ENCODE measurements at regions not wholly inside any gene's neighbourhood (a gene's known extent, or its start where the extent isn't known, plus 50 kb on each side); places are given as distances from the start of the nearest gene placed in this dataset.

DNA sequence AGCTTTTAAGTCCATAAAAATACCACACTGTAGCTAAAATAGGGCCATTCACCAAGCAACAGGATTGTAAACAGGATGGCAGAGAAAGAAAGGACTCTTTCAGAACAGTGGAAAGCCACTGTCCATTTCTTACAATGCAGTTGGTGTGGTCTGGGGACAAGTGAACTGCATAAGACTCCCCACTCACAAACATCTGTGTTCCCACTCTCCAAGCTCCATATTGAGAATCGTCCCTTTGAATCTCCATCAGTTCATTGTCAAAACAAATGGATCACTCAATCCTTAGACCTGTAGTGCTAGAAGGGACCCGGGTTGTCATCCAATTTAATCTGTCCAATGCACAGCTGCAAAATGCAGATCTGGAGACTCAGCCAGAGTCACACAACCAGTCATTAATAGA is 347.4 kb upstream of the KLHL29 start:
- Histone ChIP-seq H3K4me3 (ENCODE audit: low read length) (no peak overlapping the region), H3F3A (ENCODE audit: control insufficient read depth, insufficient read depth) (no peaks in the 10 kb centered on the region), H3K9me3 (ENCODE audit: control insufficient read depth, insufficient read depth, low read length) (no peaks in the 10 kb centered on the region), H3K27ac (ENCODE audit: low read depth, low read length) (no peak overlapping the region), H3K9me2 (replicated peaks; ENCODE audit: control insufficient read depth, low read length) (no peaks in the 10 kb centered on the region), H3K4me1 (ENCODE audit: control insufficient read depth, low read length) (no peaks in the 10 kb centered on the region), H3K36me3 (ENCODE audit: control insufficient read depth, low read length) (no peaks in the 10 kb centered on the region), H4K20me1 (ENCODE audit: control insufficient read depth, insufficient read depth, low read depth, low read length) (no peaks in the 10 kb centered on the region), H3K27me3 (ENCODE audit: control insufficient read depth, low read length) (no peaks in the 10 kb centered on the region), H3K79me2 (ENCODE audit: control insufficient read depth, low read length) (no peaks in the 10 kb centered on the region), H3K4me2 (ENCODE audit: low read length) (no peak overlapping the region)
- TF ChIP-seq, protein P1, sequence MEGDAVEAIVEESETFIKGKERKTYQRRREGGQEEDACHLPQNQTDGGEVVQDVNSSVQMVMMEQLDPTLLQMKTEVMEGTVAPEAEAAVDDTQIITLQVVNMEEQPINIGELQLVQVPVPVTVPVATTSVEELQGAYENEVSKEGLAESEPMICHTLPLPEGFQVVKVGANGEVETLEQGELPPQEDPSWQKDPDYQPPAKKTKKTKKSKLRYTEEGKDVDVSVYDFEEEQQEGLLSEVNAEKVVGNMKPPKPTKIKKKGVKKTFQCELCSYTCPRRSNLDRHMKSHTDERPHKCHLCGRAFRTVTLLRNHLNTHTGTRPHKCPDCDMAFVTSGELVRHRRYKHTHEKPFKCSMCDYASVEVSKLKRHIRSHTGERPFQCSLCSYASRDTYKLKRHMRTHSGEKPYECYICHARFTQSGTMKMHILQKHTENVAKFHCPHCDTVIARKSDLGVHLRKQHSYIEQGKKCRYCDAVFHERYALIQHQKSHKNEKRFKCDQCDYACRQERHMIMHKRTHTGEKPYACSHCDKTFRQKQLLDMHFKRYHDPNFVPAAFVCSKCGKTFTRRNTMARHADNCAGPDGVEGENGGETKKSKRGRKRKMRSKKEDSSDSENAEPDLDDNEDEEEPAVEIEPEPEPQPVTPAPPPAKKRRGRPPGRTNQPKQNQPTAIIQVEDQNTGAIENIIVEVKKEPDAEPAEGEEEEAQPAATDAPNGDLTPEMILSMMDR (IDR thresholded peaks at IDR 0.05; ENCODE audit: low read depth, low read length, poor library complexity, severe bottlenecking): no peak
- TF ChIP-seq EZH2phosphoT487 (IDR thresholded peaks at IDR 0.05; ENCODE audit: borderline replicate concordance, low read length): no peak

DNA sequence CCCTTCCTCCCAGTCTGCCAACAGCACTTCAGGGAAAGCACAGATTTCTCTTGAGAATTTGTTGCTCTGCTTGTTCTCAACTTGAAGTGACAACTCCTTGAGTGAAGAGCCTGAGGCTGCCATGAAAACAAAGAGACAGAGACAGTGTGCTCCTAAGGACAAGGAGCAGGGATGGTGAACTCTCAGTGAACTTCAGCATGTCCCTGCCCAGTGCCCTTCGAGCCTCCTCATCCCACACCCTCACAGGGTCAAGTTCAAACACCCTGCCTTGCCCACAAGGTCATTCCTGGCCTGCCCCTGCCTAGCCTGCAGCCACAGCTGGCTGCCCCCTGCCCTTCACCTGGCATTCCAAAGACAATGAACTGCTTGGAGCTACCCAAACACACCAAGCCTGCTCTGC is 343.5 kb upstream of the KLHL29 start:
- no peaks in the 10 kb centered on the region for H3K4me1 ChIP-seq (ENCODE audit: control insufficient read depth, low read length)
- H3K9me3 ChIP-seq (ENCODE audit: control insufficient read depth, insufficient read depth, low read length): no peaks in the 10 kb centered on the region
- H3K27me3 ChIP-seq (ENCODE audit: control insufficient read depth, low read length): no peaks in the 10 kb centered on the region
- no peak for TF ChIP-seq EZH2phosphoT487 (IDR thresholded peaks at IDR 0.05; ENCODE audit: borderline replicate concordance, low read length)
- TF ChIP-seq, protein P1 (IDR thresholded peaks at IDR 0.05; ENCODE audit: low read depth, low read length, poor library complexity, severe bottlenecking): no peak
- H3K9me2 ChIP-seq (replicated peaks; ENCODE audit: control insufficient read depth, low read length): no peaks in the 10 kb centered on the region
- H3K4me3 ChIP-seq (ENCODE audit: low read length): no peak overlapping the region
- H3K4me2 ChIP-seq (ENCODE audit: low read length): no peak overlapping the region
- H3K79me2 ChIP-seq (ENCODE audit: control insufficient read depth, low read length): no peaks in the 10 kb centered on the region
- no peaks in the 10 kb centered on the region for H3K36me3 ChIP-seq (ENCODE audit: control insufficient read depth, low read length)
- H3K27ac ChIP-seq (ENCODE audit: low read depth, low read length): no peak overlapping the region
- H3F3A ChIP-seq (ENCODE audit: control insufficient read depth, insufficient read depth): no peaks in the 10 kb centered on the region
- no peaks in the 10 kb centered on the region for H4K20me1 ChIP-seq (ENCODE audit: control insufficient read depth, insufficient read depth, low read depth, low read length)

- no peaks in the 10 kb centered on the region for H3K9me3 ChIP-seq (ENCODE audit: control insufficient read depth, insufficient read depth, low read length)
- TF ChIP-seq, protein P1 (IDR thresholded peaks at IDR 0.05; ENCODE audit: low read depth, low read length, poor library complexity, severe bottlenecking): no peak
- no peak for TF ChIP-seq EZH2phosphoT487 (IDR thresholded peaks at IDR 0.05; ENCODE audit: borderline replicate concordance, low read length)
- no peaks in the 10 kb centered on the region for H3K79me2 ChIP-seq (ENCODE audit: control insufficient read depth, low read length)
- H3K27ac ChIP-seq (ENCODE audit: low read depth, low read length): no peak overlapping the region
- no peak overlapping the region for H3K4me2 ChIP-seq (ENCODE audit: low read length)
- no peak overlapping the region for H3K4me3 ChIP-seq (ENCODE audit: low read length)
- H3K4me1 ChIP-seq (ENCODE audit: control insufficient read depth, low read length): no peaks in the 10 kb centered on the region
- no peaks in the 10 kb centered on the region for H3F3A ChIP-seq (ENCODE audit: control insufficient read depth, insufficient read depth)
- H3K27me3 ChIP-seq (ENCODE audit: control insufficient read depth, low read length): no peaks in the 10 kb centered on the region
- H4K20me1 ChIP-seq (ENCODE audit: control insufficient read depth, insufficient read depth, low read depth, low read length): no peaks in the 10 kb centered on the region
- H3K36me3 ChIP-seq (ENCODE audit: control insufficient read depth, low read length): no peaks in the 10 kb centered on the region
- H3K9me2 ChIP-seq (replicated peaks; ENCODE audit: control insufficient read depth, low read length): no peaks in the 10 kb centered on the region
Measured at GRCh38 chr2:23042216-23042906, 342.6 kb upstream of the KLHL29 start.
